ENCODE measurements at regions not wholly inside any gene's neighbourhood (a gene's known extent, or its start where the extent isn't known, plus 50 kb on each side); places are given as distances from the start of the nearest gene placed in this dataset.
"Not testable (repeated sequence)": the region's sequence is repeated elsewhere in the genome, so short reads cannot be mapped to it uniquely, and the experiment has no call there.

DNA sequence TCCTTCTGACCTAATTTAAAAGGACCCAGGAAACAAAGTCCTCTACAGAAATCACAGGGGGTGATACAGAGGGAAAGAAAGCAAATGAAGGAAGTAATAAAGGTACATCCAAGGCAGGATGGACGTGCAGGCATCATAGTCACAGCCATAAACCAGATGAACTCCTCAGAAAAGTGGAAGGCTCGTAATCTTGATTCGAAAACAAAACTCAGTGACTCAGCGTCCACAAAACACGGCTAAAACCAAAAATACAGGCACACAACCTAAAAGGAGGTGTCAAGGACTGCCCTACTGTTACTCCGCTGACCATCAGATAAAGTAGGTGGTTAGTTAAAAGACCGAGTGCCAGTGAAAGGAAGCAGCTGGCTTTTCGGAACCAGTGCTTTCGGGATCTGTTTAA, 81.5 kb downstream of the TRIM69 start:
- DNase-seq = not testable (repeated sequence)

DNA sequence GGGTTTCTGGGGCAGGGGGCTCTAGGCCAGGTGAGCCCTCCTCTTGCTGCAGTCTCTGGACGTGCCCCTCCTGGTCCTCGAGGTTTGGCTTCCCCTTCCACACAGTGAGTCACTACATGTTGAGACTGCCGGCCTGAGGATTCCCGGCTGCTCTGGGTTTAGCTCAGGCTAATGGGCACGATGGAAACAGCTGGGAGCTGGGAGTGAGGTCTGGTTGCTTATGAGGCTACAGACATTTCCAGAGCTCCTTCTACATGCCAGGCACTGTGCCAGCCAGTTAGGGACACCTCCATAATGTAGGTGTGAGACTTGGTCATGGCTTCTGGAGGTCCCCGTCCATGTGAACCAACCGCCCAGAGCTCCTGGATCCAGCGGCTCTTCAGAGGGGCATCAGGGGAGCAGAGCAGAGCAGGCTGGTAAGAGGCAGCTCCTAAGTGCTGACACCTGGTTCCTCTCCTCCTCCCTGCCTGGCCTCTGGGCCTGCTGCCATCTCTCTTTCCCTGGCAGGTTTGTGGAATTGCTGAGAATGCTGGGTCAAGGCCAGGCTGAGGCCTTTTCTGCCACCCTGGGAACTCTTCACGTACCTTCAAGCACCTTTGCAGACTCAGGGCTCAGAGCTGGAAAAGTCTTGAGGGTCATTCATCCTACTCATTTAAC, 83.1 kb downstream of the TRIM69 start:
- DNase-seq = not testable (repeated sequence)

DNA sequence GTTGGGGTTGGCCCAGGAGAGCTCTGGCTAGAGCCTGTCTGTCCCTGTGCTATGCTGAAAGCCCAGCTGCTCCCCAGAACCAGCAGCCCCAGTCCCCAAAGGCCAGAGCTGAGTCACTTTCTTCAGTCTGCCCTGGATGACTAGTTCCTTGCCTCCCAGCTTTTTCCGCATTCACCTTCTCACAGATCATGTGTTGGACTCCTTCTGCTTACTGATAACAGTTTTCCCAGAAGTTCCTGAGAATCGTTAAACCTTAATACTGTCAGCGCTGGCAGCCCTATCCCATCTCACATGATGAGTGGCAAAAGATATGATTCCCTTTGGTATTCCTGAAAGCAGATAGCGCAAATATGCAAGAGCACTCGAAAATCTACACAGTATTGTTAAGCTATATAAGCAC, 84.2 kb downstream of the TRIM69 start:
- DNase-seq = not testable (repeated sequence)

DNA sequence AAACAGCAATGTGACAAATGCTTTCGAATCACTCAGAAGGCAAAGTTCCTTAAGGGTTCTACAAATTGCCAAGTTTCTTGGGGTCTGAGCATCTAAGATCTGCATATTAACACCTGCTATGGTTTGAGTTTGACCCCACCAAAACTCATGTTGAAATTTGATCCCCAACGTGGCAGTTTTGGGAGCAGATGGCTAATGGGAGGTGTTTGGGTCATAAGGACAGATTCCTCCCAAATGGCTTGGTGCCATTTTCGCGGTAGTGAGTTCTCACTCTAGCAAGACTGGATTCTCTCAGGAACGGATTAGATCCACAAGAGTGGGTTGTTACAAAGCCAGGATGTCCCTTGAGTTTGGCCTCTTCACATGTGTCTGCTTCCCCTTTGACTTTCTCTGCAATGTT, 84.6 kb downstream of the TRIM69 start:
- DNase-seq = not testable (repeated sequence)

DNA sequence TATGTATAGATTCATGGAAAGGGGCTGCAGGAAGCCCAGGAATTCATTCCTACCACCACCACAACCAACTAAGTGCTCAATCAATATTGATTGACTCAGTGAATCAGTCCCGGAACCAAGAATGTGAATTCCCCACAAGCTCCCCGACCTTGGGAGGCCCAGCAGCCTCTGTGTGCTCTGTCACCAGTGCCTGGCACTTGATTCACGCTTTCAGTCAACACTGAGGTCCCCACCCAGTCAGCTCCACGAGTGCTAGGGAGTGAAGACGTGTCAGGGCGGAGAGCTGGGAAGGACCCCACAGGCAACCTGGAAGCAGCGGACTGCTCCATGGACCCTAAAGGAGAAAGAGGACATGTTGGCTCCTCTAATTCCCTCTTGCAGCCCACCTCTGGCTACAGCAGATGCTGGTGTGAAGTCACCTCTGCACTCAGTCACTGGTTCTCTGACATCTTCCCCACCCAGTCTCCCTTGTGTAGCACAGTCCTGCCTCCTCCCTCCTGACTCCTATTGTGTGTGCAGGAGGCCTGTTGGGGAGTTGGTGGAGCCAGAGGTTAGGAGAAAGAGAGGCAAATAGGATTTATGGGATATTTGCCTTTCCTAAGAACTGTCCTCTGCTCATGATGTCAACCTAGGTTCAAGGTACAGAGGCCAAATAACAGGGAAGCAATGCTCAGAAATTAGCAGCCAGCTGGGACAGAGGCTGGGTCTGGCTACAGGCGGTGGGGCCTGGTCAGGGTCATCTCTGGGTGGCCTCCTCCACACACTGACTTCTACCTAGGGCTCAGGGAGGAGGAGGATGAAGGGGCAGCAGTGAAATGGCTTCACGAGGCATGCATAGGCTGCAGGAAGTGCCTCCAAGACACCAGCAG, 88.2 kb downstream of the TRIM69 start:
- not testable (repeated sequence) for DNase-seq

DNA sequence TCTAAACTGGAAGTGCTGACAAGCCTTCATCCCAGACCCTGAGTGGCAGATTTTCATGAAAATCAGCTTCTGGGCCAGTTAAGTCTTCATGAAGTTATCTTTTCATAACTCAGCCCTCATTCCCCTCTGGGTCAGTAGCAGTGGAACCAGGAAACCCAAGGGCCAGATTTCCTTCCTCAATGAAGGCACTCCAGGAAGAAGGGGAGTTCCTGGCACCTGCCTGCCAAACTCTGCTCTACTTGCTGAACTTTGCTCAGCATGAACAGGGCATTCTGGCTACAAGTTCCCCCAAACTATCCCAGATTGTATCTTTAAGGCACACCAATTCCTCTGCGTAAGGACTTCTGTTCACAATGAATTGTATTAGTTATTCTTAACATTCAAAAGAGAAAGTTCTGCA, 90.3 kb downstream of the TRIM69 start:
- not testable (repeated sequence) for DNase-seq

DNA sequence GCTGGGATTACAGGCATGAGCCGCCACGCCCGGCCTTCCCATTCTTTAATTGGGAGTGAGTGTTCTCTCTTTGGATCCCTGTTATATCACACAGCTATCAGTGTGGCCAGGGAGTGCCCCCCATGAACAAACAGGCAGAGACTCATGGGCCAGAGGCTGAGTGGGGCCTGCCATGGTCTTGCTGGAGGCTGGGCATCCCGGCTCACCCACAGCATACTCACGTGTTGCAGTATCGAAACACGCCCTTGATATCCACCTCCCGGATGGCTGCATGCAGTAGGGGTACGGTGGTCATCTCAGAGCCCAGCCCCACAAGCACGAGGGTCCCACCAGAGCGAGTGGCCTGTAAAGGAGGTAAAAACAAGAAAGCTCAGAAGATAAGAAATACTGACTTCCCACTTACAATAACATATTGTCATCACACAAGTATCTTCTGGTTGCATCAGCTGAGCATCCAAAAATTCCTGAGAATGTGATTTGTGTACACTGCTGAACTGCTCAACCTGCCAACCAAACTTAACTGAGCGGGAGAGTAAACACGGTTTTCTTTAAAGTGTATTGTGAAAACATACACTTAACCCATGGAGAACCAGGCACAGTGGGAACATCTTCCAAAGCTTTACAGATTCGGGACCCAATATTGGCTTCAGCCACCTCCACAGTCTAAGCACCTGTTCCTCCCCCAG, 92.0 kb downstream of the TRIM69 start:
- not testable (repeated sequence) for DNase-seq

DNA sequence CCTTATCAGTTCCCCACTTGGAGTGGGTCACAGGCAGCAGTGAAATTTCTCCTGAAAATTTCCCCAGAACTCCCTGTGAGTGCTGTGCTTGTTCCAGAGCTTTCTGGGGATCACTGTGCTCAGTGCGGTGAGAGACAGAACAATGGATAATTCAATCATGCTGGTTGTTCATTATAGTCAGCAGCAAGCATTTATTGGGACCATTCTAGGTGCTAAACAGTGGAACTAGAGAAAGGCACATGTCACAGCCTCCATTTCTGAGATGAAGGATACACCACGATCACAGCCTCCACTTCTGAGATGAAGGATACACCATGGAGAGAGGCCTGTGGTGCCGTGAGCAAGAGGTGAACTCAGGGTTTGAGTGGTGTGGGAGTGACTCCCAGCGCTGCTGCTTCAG, 92.8 kb downstream of the TRIM69 start:
- DNase-seq = not testable (repeated sequence)

DNA sequence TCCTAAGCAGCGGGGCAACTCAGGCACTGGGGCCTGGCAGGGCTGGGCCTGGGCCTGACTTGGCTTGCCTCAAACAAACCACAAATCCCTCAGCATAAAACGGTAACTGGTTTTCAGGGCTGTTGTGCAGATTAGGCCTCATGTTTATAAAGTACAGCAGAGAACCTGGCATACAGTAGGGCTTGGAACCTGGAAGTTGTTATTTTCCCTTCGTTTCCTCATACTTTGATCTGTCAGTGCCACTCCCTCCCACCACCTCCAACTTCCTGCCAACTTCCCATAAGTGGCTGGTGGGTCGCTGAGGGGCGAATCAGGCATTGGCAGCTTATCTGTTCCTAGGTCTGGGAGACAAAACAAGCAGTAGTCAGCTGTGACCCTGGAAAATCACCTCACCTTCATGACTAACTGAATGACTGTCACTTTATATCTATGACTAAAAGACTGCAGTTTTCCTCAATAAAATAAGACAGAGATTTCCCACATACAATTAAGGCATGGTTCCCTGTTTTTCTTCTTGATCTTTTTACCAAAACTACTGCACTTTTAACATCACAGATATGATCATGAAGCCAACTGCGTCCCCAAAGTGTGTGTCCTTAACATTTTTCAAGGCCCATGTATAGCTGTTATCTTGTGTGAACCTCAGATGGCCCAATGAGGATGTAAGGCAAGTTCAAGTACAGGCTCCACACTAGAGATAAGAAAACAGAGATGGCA, 94.5 kb downstream of the TRIM69 start:
- not testable (repeated sequence) for DNase-seq

DNA sequence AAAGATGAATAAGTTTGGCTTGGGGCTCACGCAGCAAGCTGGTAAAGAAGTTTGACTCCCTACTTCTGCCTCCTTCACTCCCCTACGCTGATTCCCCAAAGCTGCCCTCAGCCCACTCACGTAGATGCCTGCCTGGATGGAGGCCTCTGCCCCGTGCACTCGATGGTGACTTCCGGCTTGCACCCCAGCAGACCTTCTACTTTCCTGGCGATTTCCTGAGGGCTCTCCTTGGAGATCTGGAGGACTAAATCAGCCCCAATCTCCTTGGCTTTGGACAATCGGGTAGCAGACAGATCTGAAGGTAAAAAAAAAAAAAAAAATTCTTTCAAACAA, 95.0 kb downstream of the TRIM69 start:
- DNase-seq = not testable (repeated sequence)

DNA sequence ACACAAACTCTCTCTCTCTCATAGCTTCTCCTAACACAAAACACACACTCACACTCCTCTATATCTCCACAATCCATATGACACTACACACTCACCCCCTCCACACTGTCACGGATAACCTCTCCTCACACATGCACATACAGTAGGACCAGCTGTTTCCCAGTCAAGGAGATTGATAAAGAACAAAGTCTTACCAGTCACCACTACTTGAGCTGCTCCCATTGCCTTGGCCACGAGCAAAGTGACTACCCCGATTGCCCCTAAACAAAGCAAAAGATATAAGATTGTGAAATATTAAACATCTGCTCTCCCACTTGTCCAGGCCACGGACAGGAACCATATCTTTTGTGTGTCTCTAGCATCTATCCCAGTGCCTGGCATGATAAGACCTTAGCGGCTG, 95.8 kb downstream of the TRIM69 start:
- DNase-seq = not testable (repeated sequence)

DNA sequence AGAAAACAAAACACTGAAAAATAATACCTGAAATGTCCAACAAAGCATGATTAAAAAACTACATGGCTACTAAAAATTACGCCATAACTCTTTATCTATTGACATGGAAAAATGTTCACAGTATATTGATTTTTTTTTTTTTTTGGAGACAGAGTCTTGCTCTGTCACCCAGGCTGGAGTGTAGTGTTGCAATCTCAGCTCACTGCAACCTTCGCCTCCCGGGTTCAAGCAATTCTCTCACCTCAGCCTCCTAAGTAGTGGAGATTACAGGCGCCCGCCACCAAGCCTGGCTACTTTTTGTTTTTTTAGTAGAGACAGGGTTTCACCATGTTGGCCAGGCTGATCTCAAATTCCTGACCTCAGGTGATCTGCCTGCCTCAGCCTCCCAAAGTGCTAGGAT, 96.8 kb downstream of the TRIM69 start:
- not testable (repeated sequence) for DNase-seq

DNA sequence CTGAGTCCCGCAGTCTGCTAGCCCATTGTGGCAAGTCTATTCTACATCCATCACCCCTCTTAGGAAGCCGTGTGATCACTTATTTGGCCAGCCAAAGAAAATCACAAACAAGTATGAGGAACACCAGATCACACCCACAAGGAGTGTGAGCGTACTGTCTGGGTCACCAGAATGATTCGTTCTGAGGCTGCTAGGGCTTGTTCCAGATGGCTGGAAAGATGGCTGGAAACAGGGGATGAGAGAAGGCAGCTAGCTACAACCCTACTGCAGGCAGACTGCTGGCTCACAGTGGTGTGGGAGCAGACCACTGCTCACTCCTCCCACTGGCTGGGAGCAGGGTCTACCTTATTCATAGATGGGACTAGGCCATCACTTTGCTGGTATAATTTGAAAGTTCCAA, 97.4 kb downstream of the TRIM69 start:
- DNase-seq = not testable (repeated sequence)

DNA sequence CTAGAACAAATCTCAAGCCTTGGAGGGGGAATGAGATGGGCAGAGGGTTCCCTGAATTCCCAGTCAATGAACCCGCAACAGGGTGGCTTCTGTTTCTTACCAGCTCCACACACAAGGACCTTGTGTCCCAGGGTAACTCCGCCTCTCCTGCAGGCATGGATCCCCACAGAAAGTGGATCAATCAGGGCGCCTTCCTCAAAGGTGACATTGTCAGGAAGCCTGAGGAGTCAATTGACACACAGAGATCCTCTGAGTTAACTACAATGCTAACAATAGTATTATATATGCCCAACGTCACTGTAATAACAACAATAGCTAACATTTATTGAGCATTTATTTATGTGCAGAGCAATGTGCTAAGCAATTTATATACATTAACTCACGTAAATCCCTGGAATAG, 98.8 kb downstream of the TRIM69 start:
- DNase-seq = not testable (repeated sequence)

DNA sequence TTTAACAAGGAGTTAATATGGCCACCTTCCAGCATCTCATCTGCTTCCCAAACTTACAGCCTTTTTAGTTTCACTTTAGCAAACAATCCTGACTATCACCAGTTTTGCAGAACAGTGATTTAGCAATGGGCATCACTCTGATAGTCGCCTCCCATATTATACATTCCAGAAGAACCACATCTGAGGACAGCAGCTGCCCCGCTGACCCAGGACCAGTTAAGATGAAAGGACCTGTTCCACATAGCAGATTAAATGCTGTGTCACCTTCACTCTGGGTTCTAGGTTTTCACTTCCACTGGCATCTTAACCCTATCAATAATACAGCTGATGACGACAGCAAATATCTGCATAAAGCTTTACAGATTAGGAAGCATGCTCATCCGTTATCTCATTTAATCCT, 99.8 kb downstream of the TRIM69 start:
- DNase-seq = no peak

DNA sequence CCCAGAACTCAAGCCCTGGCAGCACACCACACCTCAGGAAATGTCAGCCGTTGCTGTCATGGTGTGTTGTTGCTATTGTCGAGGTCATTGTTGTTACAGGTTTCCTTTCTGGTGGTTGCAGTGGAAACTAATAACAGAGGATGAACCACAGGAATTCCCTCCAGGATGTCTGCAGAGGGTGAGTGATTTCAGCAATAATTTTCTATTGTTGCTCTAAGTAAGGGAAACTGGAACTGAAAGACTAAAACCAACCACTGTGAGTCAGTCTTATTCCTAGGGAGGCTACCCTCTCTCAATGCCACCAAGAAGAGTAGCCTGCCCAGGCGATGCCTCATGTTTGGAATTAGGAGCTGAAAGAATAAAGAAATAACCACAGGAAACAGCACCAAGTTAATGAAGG, 102.6 kb downstream of the TRIM69 start:
- DNase-seq = not testable (repeated sequence)

DNA sequence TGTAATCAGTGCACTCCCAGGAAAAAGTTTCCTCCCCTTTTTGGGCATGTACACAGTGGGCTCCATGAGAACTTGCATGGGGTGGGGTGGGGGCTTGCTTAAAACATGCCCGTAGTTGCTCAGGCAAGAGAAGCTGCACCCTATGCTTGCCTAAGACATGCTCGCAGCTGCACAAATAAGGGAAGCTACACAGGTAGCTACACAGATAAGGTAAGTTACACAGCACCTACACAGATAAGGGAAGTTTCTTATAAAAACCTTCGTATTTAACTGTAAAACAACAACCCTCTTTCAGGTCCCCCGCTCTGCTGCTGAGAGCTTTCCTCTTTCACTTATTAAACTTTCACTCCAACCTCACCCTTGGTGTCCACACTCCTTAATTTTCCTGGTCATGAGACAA, 105.4 kb downstream of the TRIM69 start:
- DNase-seq = not testable (repeated sequence)

DNA sequence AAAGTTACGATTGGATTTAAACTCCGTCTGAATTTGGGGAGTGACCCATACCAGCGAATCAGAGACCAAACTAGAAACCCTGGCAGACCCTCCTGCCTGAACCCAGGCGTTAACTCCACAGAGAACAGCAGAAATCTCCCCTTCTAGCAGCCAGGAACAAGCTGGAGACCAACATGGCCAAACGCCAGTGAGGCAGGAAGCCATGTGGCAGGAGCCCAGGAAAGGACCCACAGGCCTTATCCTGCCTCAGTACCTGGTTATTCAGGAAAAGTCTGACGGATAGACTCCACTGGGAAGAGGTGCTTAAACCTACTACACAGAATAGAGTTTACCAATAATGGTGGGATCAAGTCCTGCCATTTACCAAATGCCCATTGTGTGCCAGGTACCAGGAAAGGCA, 106.6 kb downstream of the TRIM69 start:
- not testable (repeated sequence) for DNase-seq

DNA sequence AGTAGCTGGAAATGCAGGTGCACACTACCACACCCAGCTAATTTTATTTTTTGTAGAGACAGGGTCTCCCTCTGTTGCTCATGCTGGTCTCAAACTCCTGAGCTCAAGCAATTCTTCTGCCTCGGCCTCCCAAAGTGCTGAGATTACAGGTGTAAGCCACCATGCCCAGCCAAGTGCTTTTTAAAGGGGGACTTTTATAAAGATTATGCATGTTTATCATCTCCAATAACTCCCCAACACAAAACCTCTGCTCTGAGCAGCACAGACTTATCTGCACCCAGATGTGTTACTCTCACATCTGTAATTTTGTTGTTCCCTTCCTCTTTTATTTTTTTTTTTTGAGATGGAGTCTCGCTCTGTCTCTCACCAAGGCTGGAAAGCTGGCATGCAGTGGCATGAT, 108.6 kb downstream of the TRIM69 start:
- DNase-seq = not testable (repeated sequence)

DNA sequence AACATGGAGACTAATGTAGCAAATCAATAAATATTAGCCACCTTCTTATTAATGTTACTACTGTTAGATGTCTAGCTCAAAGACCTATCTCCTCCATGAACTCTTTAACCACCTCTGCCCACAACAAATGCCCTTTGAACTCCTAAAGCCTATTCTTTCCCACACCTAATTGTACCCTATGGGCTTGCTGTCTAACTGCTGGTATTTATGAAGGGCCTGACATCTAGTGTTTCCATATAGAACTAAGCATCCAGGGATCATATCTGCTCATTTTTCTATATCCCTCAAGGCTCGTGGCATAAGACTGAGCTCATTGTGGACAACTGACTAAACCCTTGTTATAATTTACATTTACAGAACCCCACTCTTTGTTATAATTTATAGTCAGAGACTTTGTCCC, 109.8 kb downstream of the TRIM69 start:
- DNase-seq = not testable (repeated sequence)

DNA sequence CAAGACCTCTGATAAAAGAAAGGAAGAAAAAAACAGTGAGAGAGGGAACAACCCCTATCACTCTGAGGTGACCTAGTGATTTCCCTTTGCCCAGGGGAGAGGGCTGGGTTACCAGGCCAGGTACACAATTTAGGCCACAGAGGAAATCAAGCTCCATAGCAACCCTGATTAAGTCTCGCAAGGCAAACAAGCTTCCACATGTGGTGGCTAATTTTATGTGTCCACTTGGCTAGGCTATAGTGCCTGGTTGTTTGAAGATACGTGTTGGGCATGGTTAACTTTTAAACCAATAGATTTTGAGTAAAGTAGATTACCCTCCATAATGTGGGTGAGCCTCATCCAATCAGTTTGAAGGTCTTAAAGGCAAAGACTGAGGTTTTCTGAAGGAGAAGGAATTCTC, 108.9 kb upstream of the TERB2 start:
- not testable (repeated sequence) for DNase-seq

DNA sequence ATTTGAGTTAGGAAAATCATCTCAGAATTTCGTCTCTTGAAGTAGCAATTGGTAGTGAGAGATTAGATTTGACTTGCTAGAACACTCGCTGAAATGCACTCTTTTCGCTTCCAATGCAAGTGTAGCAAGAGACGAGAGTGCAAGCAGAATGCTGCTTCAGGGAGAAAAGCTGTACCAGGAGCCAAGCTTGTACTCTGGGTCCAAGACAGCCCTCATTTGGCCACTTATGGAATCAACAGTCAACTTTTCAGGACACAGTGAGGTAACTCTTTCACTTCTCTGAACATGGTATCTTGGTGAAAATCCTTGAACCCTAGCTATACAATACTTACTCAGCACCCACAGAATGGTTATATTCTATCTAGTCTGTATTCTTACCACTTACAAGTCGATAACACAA, 107.6 kb upstream of the TERB2 start:
- not testable (repeated sequence) for DNase-seq

Data from activated CD4-positive, alpha-beta T cell treated with anti-CD3 and anti-CD28 coated beads, Interleukin-10, Interleukin-2, amounts not matched to agents 100 ng/mL and 50 ng/mL, durations not matched to agents 16 hours and 8 hours (primary cell).